AG04449 (cell line): ENCODE measurements at regions not wholly inside any gene's neighbourhood (a gene's known extent, or its start where the extent isn't known, plus 50 kb on each side); places are given as distances from the start of the nearest gene placed in this dataset.

Experiments
- CTCF ChIA-PET: fragments of 350-600 bp; formaldehyde crosslinking; extraction: SDS; loops from one replicate; lab custom pipeline; 2021; ENCODE audit warnings: antibody characterized with exemption; lab: Yijun Ruan, JAX
- POLR2A ChIA-PET: fragments of 400-600, 350-600 bp; formaldehyde crosslinking; extraction: SDS; loops from one replicate; lab custom pipeline; 2020; ENCODE audit warnings: antibody characterized with exemption, inconsistent platforms; lab: Yijun Ruan, JAX
- DNase-seq: peaks from one replicate; pipeline ENCODE4 v3.0.0-alpha.2; 2010; ENCODE audit warnings: low read depth, low spot score
- H3K4me3 ChIP-seq: 2 replicates; pipeline ENCODE4 v1.5.1; 2011; ENCODE audit warnings: low read depth, mild to moderate bottlenecking, control low read depth, low read length
- TF ChIP-seq, protein P1 (sequence below): IDR thresholded peaks from one replicate; pipeline ENCODE4 v1.5.1; 2011; ENCODE audit warnings: mild to moderate bottlenecking, moderate library complexity, low read length, control low read depth, inconsistent platforms; ENCODE audit not compliant: insufficient read depth; ENCODE audit errors: missing control alignments

DNA sequence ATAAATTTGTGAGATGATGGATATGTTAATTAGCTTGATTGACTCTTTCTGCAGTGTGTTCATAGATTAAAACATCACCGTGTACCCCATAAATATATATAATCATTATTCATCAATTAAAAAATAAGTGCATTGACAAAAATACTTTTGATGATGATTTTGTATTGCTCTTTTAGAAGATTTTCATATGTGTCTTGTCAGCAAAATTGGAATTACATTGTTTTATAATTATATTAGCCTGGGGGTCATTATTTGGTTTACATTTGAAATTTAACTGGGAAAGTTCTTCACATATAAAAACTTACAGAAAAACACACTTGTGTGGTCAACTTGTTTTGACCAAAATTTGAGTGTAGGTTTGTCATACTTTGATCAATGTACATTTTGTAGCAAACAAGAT, 614.6 kb upstream of the ITGA1 start:
- POLR2A ChIA-PET = no interaction called here
- CTCF ChIA-PET = no interaction called here
- TF ChIP-seq, protein P1, sequence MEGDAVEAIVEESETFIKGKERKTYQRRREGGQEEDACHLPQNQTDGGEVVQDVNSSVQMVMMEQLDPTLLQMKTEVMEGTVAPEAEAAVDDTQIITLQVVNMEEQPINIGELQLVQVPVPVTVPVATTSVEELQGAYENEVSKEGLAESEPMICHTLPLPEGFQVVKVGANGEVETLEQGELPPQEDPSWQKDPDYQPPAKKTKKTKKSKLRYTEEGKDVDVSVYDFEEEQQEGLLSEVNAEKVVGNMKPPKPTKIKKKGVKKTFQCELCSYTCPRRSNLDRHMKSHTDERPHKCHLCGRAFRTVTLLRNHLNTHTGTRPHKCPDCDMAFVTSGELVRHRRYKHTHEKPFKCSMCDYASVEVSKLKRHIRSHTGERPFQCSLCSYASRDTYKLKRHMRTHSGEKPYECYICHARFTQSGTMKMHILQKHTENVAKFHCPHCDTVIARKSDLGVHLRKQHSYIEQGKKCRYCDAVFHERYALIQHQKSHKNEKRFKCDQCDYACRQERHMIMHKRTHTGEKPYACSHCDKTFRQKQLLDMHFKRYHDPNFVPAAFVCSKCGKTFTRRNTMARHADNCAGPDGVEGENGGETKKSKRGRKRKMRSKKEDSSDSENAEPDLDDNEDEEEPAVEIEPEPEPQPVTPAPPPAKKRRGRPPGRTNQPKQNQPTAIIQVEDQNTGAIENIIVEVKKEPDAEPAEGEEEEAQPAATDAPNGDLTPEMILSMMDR = no peak
- DNase-seq = no peak
- H3K4me3 ChIP-seq = no peak overlapping the region

DNA sequence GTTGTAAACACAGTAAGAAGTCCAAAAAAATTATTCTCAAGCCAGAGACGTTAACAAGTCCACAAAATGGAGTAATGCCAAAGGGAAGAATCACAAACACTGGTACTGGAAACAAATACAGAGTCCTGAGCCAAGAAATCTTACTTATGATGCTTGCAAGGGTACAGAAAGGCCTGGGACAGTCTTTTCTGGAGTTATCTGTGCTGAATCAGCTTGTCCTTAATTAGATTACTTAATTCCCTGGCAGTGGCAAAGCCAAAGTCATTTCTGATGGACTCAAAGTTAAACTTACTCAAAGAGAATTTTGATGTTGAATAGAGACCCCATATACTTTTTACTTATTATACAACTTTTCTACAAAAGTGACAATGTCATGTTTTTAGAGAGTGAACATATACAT, 610.5 kb upstream of the ITGA1 start:
- no peak for DNase-seq
- ChIA-PET CTCF (no interaction called here), POLR2A (no interaction called here)
- TF ChIP-seq, protein P1 = no peak
- H3K4me3 ChIP-seq = no peak overlapping the region

GRCh38 chr5:52181403-52181802, 606.3 kb upstream of the ITGA1 start:
- ChIA-PET POLR2A (no interaction called here), CTCF (no interaction called here)
- DNase-seq = no peak

DNA sequence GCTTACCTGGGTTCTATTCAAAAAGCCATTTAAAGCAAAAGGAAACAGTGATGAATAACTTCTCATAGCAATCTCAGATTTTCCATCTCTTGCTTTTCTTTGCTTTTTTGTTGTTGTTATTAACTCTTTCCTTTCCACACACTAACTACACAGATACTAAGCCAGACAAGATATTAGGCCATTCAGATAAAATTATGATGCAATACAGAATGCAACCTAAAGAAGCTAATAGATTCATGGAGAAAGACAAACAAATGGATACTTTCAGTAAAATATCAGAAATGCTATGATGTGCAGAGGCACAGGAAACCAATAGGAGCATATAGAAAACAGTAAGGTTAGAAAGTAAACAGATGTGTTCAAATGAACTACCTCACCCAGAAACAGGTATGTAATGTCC, 597.0 kb upstream of the ITGA1 start:
- ChIA-PET POLR2A (no interaction called here), CTCF (no interaction called here)
- no peak overlapping the region for H3K4me3 ChIP-seq
- DNase-seq = no peak
- TF ChIP-seq, protein P1 = no peak

More at GRCh38 chr5:52181403-52181802, 606.3 kb upstream of the ITGA1 start:
- no peak overlapping the region for H3K4me3 ChIP-seq
- TF ChIP-seq, protein P1 = no peak

- TF ChIP-seq, protein P1 = no peak
- DNase-seq = no peak
- POLR2A ChIA-PET = no interaction called here
- CTCF ChIA-PET = no interaction called here
- no peak overlapping the region for H3K4me3 ChIP-seq
Measured at GRCh38 chr5:52199833-52200232, 587.9 kb upstream of the ITGA1 start.

DNA sequence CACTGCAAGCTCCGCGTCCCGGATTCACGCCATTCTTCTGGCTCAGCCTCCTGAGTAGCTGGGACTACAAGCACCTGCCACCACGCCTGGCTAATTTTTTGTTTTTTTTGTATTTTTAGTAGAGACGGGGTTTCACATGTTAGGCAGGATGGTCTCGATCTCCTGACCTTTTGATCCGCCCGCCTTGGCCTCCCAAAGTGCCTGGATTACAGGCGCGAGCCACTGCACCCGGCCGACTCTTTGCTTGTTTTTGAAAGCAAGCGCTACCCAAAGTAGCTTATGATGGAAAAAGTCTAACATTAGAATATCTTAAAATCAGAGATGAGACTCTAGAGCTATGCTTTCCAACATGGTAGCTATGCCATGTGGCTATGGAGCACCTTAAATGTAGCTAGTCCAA, 585.5 kb upstream of the ITGA1 start:
- DNase-seq = no peak
- ChIA-PET CTCF (no interaction called here), POLR2A (no interaction called here)
- TF ChIP-seq, protein P1 = no peak
- no peak overlapping the region for H3K4me3 ChIP-seq

- CTCF ChIA-PET = no interaction called here
- DNase-seq = no peak
- TF ChIP-seq, protein P1 = no peak
- POLR2A ChIA-PET = no interaction called here
- H3K4me3 ChIP-seq = no peak overlapping the region
Measured at GRCh38 chr5:52204310-52204709, 583.4 kb upstream of the ITGA1 start.
